ENCODE measurements at regions not wholly inside any gene's neighbourhood (a gene's known extent, or its start where the extent isn't known, plus 50 kb on each side); places are given as distances from the start of the nearest gene placed in this dataset.

GRCh38 chr3:65233561-65233960 lies 545.8 kb upstream of the ADAMTS9 start:
- TF ChIP-seq, protein P1, sequence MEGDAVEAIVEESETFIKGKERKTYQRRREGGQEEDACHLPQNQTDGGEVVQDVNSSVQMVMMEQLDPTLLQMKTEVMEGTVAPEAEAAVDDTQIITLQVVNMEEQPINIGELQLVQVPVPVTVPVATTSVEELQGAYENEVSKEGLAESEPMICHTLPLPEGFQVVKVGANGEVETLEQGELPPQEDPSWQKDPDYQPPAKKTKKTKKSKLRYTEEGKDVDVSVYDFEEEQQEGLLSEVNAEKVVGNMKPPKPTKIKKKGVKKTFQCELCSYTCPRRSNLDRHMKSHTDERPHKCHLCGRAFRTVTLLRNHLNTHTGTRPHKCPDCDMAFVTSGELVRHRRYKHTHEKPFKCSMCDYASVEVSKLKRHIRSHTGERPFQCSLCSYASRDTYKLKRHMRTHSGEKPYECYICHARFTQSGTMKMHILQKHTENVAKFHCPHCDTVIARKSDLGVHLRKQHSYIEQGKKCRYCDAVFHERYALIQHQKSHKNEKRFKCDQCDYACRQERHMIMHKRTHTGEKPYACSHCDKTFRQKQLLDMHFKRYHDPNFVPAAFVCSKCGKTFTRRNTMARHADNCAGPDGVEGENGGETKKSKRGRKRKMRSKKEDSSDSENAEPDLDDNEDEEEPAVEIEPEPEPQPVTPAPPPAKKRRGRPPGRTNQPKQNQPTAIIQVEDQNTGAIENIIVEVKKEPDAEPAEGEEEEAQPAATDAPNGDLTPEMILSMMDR (conservative IDR thresholded peaks at IDR 0.05; ENCODE audit: low read depth, low read length): no peak
- DNase-seq (ENCODE audit: low read depth): no peak
- H3K4me3 ChIP-seq (ENCODE audit: low read length): no peak overlapping the region

- TF ChIP-seq, protein P1 (conservative IDR thresholded peaks at IDR 0.05; ENCODE audit: low read depth, low read length): no peak
- no peak for DNase-seq (ENCODE audit: low read depth)
- H3K4me3 ChIP-seq (ENCODE audit: low read length): no peak overlapping the region
Observed at GRCh38 chr3:65231544-65231943, 543.7 kb upstream of the ADAMTS9 start.

DNA sequence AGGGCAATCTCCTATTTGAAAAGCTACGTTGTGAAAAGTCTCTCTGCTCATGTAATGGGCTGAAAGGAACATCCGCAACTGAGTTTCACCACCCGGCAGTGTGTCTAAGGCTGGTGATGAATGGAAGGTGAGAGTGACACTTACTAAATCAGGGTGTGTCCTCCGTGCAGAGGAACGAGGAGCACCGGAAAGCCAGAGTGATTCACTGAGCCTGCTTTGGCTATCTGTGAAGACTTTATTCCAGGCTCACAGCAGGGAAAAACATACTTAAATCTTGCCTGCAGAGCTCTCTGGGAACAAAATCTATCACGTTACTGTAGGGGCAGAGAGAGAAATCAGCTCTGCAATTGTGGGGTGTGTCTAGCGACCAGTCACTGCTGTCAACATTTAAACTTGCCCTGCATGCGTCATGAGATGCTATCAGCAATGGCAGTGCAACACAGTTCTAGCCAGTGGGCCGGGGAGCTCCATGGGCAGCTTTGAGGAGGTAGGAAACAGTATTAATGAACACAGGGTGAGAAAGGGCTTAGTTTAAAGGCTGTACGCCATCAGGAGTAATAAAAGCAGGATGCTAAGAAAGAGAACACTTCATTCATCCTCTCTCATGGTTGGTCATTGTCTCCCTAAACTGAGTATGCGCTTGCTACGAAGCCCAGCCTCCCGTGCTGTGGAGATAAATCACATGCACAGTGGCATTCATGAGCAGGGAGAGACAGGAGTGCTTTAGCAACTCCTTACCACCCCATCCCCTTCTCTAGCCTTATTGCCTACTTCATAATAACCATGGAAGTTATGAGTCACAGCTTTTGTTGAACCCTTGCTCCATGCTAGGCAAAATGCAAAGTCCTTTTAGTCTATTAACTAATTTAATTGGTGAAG lies 542.7 kb upstream of the ADAMTS9 start:
- H3K4me3 ChIP-seq (ENCODE audit: low read length): no peak overlapping the region
- TF ChIP-seq, protein P1 (conservative IDR thresholded peaks at IDR 0.05; ENCODE audit: low read depth, low read length): no peak
- no peak for DNase-seq (ENCODE audit: low read depth)

GRCh38 chr3:65226287-65226686 lies 538.5 kb upstream of the ADAMTS9 start:
- TF ChIP-seq, protein P1 (conservative IDR thresholded peaks at IDR 0.05; ENCODE audit: low read depth, low read length): no peak
- no peak overlapping the region for H3K4me3 ChIP-seq (ENCODE audit: low read length)
- DNase-seq (ENCODE audit: low read depth): no peak

- no peak for DNase-seq (ENCODE audit: low read depth)
- H3K4me3 ChIP-seq (ENCODE audit: low read length): no peak overlapping the region
- TF ChIP-seq, protein P1 (conservative IDR thresholded peaks at IDR 0.05; ENCODE audit: low read depth, low read length): no peak
Observed at GRCh38 chr3:65210026-65210814, 522.4 kb upstream of the ADAMTS9 start.

GRCh38 chr3:65202395-65202794 lies 514.6 kb upstream of the ADAMTS9 start:
- TF ChIP-seq, protein P1 (conservative IDR thresholded peaks at IDR 0.05; ENCODE audit: low read depth, low read length): no peak
- DNase-seq (ENCODE audit: low read depth): no peak
- no peak overlapping the region for H3K4me3 ChIP-seq (ENCODE audit: low read length)
